Endothelial cell of umbilical vein (primary cell): ENCODE measurements at regions not wholly inside any gene's neighbourhood (a gene's known extent, or its start where the extent isn't known, plus 50 kb on each side); places are given as distances from the start of the nearest gene placed in this dataset.

Experiments used
- BruUV-seq: library from RNA; stranded (reverse); fragments of 400-500 nt; replicated peaks from 2 replicates; lab custom pipeline; 2021; lab: Mats Ljungman, UMichigan
- CTCF ChIA-PET: fragments of 300-600, 350-600 bp; sonication (Branson Sonifier 250); formaldehyde crosslinking; loops from one replicate; lab custom pipeline; 2021; ENCODE audit warnings: antibody characterized with exemption, inconsistent platforms; lab: Charles Lee
- POLR2A ChIA-PET: fragments of 300-600, 350-600 bp; sonication (Branson Sonifier 250); formaldehyde crosslinking; loops from one replicate; lab custom pipeline; 2021; ENCODE audit warnings: antibody characterized with exemption, inconsistent platforms; lab: Charles Lee
- DNase-seq: peaks from one replicate; pipeline ENCODE4 v3.0.0-alpha.2; 2011; ENCODE audit warnings: low read depth, low spot score
- FAIRE-seq: peaks from 2 replicates; lab custom pipeline; 2011; peaks lifted over from hg19 to GRCh38; lab: Jason Lieb, UNC
- H2AFZ ChIP-seq: 2 replicates; pipeline ENCODE4 v1.6.0; 2012; ENCODE audit warnings: low read depth, low read length, control low read depth, inconsistent platforms
- H3K27ac ChIP-seq: 2 replicates; pipeline ENCODE4 v1.5.1; 2011; ENCODE audit warnings: low read depth, mild to moderate bottlenecking, control low read depth, low read length, moderate library complexity; ENCODE audit not compliant: insufficient read depth
- H3K27me3 ChIP-seq, 2 experiments: 2 replicates each; pipeline versions ENCODE4 v1.6.0 to v1.6.1; 2011; ENCODE audit warnings: low read length in 2 of 2, mixed read lengths in 1 of 2; ENCODE audit not compliant: control insufficient read depth in 2 of 2, insufficient read depth in 2 of 2
- H3K36me3 ChIP-seq, 2 experiments: 2 replicates in 1 of 2; 3 replicates in 1 of 2; pipeline ENCODE4 v1.5.1; 2011; ENCODE audit warnings: low read length in 2 of 2, mild to moderate bottlenecking in 1 of 2, moderate library complexity in 1 of 2; ENCODE audit not compliant: control insufficient read depth in 2 of 2, insufficient read depth in 2 of 2; ENCODE audit errors: extremely low read depth in 1 of 2
- H3K4me1 ChIP-seq: 3 replicates; pipeline ENCODE4 v1.5.1; 2011; ENCODE audit warnings: mild to moderate bottlenecking, low read length; ENCODE audit not compliant: control insufficient read depth, insufficient read depth; ENCODE audit errors: extremely low read depth
- H3K4me2 ChIP-seq: 2 replicates; pipeline ENCODE4 v1.6.1; 2011; ENCODE audit warnings: low read length, control low read depth, mixed read lengths; ENCODE audit not compliant: insufficient read depth
- H3K4me3 ChIP-seq, 3 experiments: fragments of 200-600 bp in 1 of 3; sonication (generic), shearing (Covaris generic) in 1 of 3; replicated peaks in 1 of 3; 2 replicates each; pipeline ENCODE4 v1.5.1; 2011 to 2016; ENCODE audit warnings: control low read depth in 3 of 3, low read length in 3 of 3, mild to moderate bottlenecking in 2 of 3, inconsistent platforms in 1 of 3, low read depth in 1 of 3, moderate library complexity in 1 of 3; ENCODE audit not compliant: insufficient read depth in 1 of 3
- H3K79me2 ChIP-seq: 2 replicates; pipeline ENCODE4 v1.6.0; 2012; ENCODE audit warnings: low read length, inconsistent platforms; ENCODE audit not compliant: control insufficient read depth, insufficient read depth
- H3K9ac ChIP-seq: replicated peaks from 2 replicates; pipeline ENCODE3; 2011; ENCODE audit warnings: low read length, control low read depth; ENCODE audit not compliant: insufficient read depth; ENCODE audit errors: extremely low read depth
- H3K9me1 ChIP-seq: replicated peaks from 3 replicates; pipeline ENCODE4 v1.6.0; 2011; ENCODE audit warnings: mild to moderate bottlenecking, low read length; ENCODE audit not compliant: control insufficient read depth, insufficient read depth; ENCODE audit errors: extremely low read depth
- H3K9me3 ChIP-seq: replicated peaks from 2 replicates; pipeline ENCODE4 v1.5.1; 2012; ENCODE audit warnings: low read length, inconsistent platforms; ENCODE audit not compliant: control insufficient read depth, insufficient read depth
- H4K20me1 ChIP-seq: replicated peaks from 2 replicates; pipeline ENCODE3; 2011; ENCODE audit warnings: mild to moderate bottlenecking, low read length; ENCODE audit not compliant: control insufficient read depth, insufficient read depth; ENCODE audit errors: extremely low read depth
- EZH2 ChIP-seq: IDR thresholded peaks from 2 replicates; pipeline ENCODE4 v1.6.1; 2012; ENCODE audit warnings: borderline replicate concordance, low read depth, mild to moderate bottlenecking, moderate library complexity, low read length, inconsistent platforms; ENCODE audit not compliant: severe bottlenecking
- FOS ChIP-seq: IDR thresholded peaks from 2 replicates; pipeline ENCODE4 v1.6.1; 2011; ENCODE audit warnings: mild to moderate bottlenecking, low read length, moderate library complexity, borderline replicate concordance; ENCODE audit not compliant: insufficient read depth
- GATA2 ChIP-seq: IDR thresholded peaks from 2 replicates; pipeline ENCODE4 v1.7.0; 2011; ENCODE audit warnings: low read depth, mild to moderate bottlenecking, moderate library complexity, mixed read lengths, low read length; ENCODE audit not compliant: insufficient read length, insufficient read depth
- dilution Hi-C: fragments of 300-500 bp; cut with MboI; formaldehyde crosslinking; loops from one replicate; pipeline ENCODE4 v1.15.0; 2019; ENCODE audit warnings: low sequenced_read_pairs; ENCODE audit not compliant: extremely low pct_ligation_motif_present
- intact Hi-C: fragments of 100-400 bp; cut with micrococcal nuclease; formaldehyde crosslinking; loops from one replicate; pipeline ENCODE4 v1.10.0; 2022
- TF ChIP-seq, protein P1 (sequence below), 2 donors: IDR thresholded peaks; 1 replicate in 1 of 2; 2 replicates in 1 of 2; pipeline ENCODE4 v1.5.1; 2011; ENCODE audit warnings: low read length in 2 of 2, mild to moderate bottlenecking in 2 of 2, moderate library complexity in 2 of 2, control low read depth in 1 of 2, inconsistent platforms in 1 of 2, low read depth in 1 of 2; ENCODE audit not compliant: insufficient read depth in 1 of 2; ENCODE audit errors: extremely low read depth in 1 of 2

DNA sequence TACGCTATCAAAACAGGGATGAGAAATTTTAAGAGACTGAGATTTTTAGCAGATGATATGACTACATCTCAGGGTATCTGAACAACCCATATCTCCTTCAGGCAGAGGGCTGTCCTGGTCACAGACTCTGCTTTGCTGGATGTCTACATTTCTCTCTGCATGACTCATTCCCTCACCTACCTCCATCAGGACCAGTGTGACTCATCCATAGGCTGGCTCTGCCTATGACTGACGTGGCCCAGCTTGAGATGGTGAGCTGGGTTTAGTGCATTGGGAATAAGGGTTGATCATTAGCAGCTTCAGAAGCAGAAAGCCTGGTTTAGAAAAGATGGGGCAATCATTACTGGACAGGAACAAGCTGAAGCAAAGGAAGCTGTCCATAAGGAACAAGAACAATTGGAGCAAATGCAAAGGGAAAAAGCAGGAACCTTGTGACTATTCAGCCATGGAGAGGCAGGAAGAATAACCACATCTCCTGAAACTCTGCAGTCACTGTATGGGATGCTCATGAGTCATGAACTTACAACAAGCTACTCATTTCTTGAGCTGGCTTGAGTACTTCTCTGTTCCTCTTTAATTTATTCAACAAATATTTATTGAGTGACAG lies 86.4 kb upstream of the CBLN4 start:
- no TSS peak for BruUV-seq
- Histone ChIP-seq H2AFZ (no peak overlapping the region), H3K4me2 (no peak overlapping the region), H3K9me3 (peaks cover 7% of the 10 kb centered on the region), H3K36me3 (no peaks in the 10 kb centered on the region), H3K27ac (no peak overlapping the region), H4K20me1 (no peaks in the 10 kb centered on the region), H3K27me3 (no peaks in the 10 kb centered on the region), H3K4me1 (no peaks in the 10 kb centered on the region), H3K4me3 (no peak overlapping the region), H3K9ac (no peak overlapping the region), H3K79me2 (no peaks in the 10 kb centered on the region), H3K9me1 (no peaks in the 10 kb centered on the region)
- CTCF ChIA-PET: no interaction called here
- DNase-seq (no peak), FAIRE-seq (no peak)
- TF ChIP-seq GATA2 (no peak), FOS (no peak)
- TF ChIP-seq, protein P1, sequence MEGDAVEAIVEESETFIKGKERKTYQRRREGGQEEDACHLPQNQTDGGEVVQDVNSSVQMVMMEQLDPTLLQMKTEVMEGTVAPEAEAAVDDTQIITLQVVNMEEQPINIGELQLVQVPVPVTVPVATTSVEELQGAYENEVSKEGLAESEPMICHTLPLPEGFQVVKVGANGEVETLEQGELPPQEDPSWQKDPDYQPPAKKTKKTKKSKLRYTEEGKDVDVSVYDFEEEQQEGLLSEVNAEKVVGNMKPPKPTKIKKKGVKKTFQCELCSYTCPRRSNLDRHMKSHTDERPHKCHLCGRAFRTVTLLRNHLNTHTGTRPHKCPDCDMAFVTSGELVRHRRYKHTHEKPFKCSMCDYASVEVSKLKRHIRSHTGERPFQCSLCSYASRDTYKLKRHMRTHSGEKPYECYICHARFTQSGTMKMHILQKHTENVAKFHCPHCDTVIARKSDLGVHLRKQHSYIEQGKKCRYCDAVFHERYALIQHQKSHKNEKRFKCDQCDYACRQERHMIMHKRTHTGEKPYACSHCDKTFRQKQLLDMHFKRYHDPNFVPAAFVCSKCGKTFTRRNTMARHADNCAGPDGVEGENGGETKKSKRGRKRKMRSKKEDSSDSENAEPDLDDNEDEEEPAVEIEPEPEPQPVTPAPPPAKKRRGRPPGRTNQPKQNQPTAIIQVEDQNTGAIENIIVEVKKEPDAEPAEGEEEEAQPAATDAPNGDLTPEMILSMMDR (IDR thresholded peaks at IDR 0.05; ENCODE audit: extremely low read depth in 1 of 2, insufficient read depth in 1 of 2, low read depth in 1 of 2, low read length in 2 of 2): no peak
- dilution Hi-C loops (no loop called here), intact Hi-C loops (no loop called here)
- POLR2A ChIA-PET: no interaction called here

DNA sequence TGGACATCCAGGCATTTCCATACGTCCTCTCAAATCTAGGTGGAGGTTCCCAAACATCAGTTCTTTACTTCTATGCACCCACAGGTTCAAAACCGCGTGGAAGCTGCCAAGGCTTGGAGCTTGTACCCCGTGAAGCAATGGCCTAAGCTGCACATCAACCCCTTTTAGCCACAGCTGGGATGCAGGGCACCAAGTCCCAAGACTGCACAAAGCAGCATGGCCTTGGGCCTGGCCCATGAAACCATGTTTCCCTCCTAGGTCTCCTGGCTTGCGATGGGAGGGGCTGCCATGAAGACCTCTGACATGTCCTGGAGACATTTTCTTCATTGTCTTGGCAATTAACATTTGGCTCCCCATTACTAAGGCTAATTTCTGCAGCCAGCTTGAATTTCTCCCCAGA lies 88.9 kb upstream of the CBLN4 start:
- no TSS peak for BruUV-seq
- Histone ChIP-seq H3K9me1 (no peaks in the 10 kb centered on the region), H2AFZ (no peak overlapping the region), H3K79me2 (no peaks in the 10 kb centered on the region), H3K27me3 (no peaks in the 10 kb centered on the region), H3K36me3 (no peaks in the 10 kb centered on the region), H3K4me3 (no peak overlapping the region), H3K9me3 (peaks cover 12% of the 10 kb centered on the region), H4K20me1 (no peaks in the 10 kb centered on the region), H3K4me2 (no peak overlapping the region), H3K4me1 (no peaks in the 10 kb centered on the region), H3K27ac (no peak overlapping the region), H3K9ac (no peak overlapping the region)
- TF ChIP-seq, protein P1 (IDR thresholded peaks at IDR 0.05; ENCODE audit: extremely low read depth in 1 of 2, insufficient read depth in 1 of 2, low read depth in 1 of 2, low read length in 2 of 2): no peak
- TF ChIP-seq EZH2: no peak
- FAIRE-seq: no peak
- dilution Hi-C loops (no loop called here), intact Hi-C loops (no loop called here)
- ChIA-PET POLR2A (no interaction called here), CTCF (no interaction called here)
- DNase-seq: no peak
